IPS-20b (cell line): ENCODE measurements at regions not wholly inside any gene's neighbourhood (a gene's known extent, or its start where the extent isn't known, plus 50 kb on each side); places are given as distances from the start of the nearest gene placed in this dataset.

Experiments used
- H3K27ac ChIP-seq: one replicate; pipeline ENCODE4 v1.5.1; 2013; ENCODE audit warnings: low read length
- H3K27me3 ChIP-seq: 2 replicates; pipeline ENCODE4 v1.6.1; 2013; ENCODE audit warnings: mild to moderate bottlenecking, low read length, inconsistent platforms; ENCODE audit not compliant: insufficient read depth
- H3K36me3 ChIP-seq: 2 replicates; pipeline ENCODE4 v1.6.1; 2013; ENCODE audit warnings: low read depth, mild to moderate bottlenecking, inconsistent platforms, low read length, moderate library complexity; ENCODE audit not compliant: insufficient read depth
- H3K4me1 ChIP-seq: 2 replicates; pipeline ENCODE4 v1.6.1; 2013; ENCODE audit warnings: mild to moderate bottlenecking, control low read depth, inconsistent platforms, low read length, moderate library complexity; ENCODE audit not compliant: insufficient read depth
- H3K4me3 ChIP-seq: 2 replicates; pipeline ENCODE4 v1.5.1; 2013; ENCODE audit warnings: mild to moderate bottlenecking, low read length, inconsistent platforms
- H3K9ac ChIP-seq: 2 replicates; pipeline ENCODE4 v1.6.1; 2013; ENCODE audit warnings: low read depth, mild to moderate bottlenecking, inconsistent platforms, low read length, moderate library complexity
- H3K9me3 ChIP-seq: 2 replicates; pipeline ENCODE4 v1.6.1; 2013; ENCODE audit warnings: mild to moderate bottlenecking, low read depth, low read length, inconsistent platforms; ENCODE audit not compliant: insufficient read depth

DNA sequence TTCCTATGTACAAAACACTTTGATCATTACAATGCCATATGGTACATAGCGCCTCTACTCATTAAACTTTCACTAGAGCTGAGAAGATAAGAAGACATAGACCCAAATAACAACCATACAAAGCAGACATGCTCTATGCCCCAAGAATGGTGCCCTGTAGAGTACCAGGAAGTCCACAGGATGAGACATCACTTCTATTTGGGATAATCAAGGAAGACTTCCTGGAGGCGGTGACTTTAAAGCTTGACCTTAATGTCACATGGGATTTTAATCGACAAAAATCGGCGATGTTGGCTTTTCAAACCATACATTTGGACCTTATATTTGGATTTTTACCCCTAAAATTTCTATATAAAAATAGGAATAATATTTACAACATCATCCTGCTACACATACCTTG lies 224.3 kb upstream of the MAP3K1 start:
- H3K36me3 ChIP-seq, result no peaks in the 10 kb centered on the region
- H3K27ac ChIP-seq, result no peak overlapping the region
- H3K27me3 ChIP-seq, result no peaks in the 10 kb centered on the region
- H3K9ac ChIP-seq, result no peak overlapping the region
- no peak overlapping the region for H3K4me3 ChIP-seq
- H3K4me1 ChIP-seq, result no peaks in the 10 kb centered on the region
- no peaks in the 10 kb centered on the region for H3K9me3 ChIP-seq

DNA sequence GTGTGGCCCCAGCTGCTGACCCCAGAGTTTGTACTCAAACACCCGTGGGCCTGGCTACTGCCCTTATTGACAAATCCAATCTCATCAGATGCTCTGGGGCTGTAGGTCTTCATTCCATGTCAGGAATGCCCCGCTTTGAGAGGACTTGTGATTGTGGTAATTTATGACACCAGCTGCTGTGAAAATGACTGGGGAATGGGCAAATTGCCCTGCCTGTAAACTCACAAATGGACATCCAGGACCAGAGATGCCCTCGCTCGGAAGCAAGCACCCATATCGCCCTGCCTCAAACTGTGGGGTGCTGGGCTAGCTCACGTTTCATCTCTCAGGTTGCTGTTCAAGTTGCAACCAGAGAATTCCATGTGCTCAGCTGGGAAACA lies 225.9 kb upstream of the MAP3K1 start:
- no peak overlapping the region for H3K27ac ChIP-seq
- no peaks in the 10 kb centered on the region for H3K4me1 ChIP-seq
- H3K36me3 ChIP-seq, result no peaks in the 10 kb centered on the region
- no peak overlapping the region for H3K9ac ChIP-seq
- H3K27me3 ChIP-seq, result no peaks in the 10 kb centered on the region
- no peak overlapping the region for H3K4me3 ChIP-seq
- H3K9me3 ChIP-seq, result peaks cover under 1% of the 10 kb centered on the region; the same call in 1 of the 2 replicates

DNA sequence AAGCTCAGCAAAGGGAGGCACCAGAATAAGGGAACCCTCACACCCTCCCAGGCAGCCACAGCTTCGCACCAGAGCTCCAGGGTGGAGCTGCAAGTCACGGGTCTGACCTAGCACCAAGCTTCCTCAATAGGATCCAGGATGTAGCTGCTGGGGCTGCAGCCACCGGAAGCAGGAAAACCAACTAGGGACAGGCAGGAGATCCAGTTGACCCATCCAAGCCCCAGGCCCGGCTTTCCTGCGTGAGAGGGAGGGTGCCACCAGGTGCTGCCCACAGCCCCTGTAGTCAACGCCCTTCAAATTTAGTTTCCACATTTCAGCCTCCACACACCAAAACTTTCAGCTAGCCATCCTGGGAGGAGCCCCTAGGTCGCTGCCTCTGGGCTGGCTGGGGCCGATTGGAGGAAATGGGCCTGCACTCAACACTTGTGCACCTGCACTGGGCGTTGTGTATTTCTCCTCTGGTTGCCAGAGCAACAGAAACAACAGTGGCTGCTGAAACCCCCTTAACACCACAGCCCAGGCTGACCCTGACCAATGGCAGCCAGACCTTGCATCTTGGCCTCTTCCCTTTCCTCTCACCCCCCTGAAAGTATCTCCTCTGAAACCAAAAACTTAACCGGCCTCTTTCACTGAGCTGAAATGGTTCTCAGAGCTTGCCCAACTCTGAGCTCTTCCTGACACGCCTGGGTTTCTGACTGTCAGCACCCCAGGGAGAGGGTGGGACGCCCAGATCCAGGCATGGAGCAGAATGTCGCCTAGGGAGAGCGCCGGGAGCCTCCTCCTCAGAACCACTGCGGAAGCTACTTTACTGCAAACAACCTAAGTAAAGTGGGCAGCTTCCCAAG lies 226.5 kb upstream of the MAP3K1 start:
- Histone ChIP-seq H3K4me3 (no peak overlapping the region), H3K27me3 (no peaks in the 10 kb centered on the region), H3K27ac (no peak overlapping the region), H3K9ac (no peak overlapping the region), H3K9me3 (peaks cover 7% of the 10 kb centered on the region), H3K4me1 (no peaks in the 10 kb centered on the region), H3K36me3 (no peaks in the 10 kb centered on the region)

DNA sequence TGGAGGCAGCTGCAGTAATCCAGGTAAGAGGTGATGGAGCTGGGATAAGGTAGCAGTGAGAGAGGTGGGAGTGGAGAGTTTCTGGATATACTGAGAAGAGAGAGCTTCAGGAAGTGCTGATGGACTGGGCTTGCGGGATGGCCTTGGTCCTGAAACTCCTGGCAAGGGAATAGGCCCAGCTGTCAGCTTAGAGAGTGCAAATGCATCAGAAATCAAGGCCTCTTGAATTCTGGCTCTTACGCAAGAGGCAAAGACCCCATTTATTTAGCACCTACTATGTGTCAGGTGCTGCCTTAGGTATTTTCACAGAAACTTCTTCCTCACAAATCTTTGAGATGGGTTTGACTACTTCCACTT lies 227.2 kb upstream of the MAP3K1 start:
- no peak overlapping the region for H3K4me3 ChIP-seq
- H3K9me3 ChIP-seq, result peaks cover 9% of the 10 kb centered on the region
- H3K9ac ChIP-seq, result no peak overlapping the region
- no peaks in the 10 kb centered on the region for H3K4me1 ChIP-seq
- H3K27me3 ChIP-seq, result no peaks in the 10 kb centered on the region
- no peaks in the 10 kb centered on the region for H3K36me3 ChIP-seq
- H3K27ac ChIP-seq, result no peak overlapping the region

DNA sequence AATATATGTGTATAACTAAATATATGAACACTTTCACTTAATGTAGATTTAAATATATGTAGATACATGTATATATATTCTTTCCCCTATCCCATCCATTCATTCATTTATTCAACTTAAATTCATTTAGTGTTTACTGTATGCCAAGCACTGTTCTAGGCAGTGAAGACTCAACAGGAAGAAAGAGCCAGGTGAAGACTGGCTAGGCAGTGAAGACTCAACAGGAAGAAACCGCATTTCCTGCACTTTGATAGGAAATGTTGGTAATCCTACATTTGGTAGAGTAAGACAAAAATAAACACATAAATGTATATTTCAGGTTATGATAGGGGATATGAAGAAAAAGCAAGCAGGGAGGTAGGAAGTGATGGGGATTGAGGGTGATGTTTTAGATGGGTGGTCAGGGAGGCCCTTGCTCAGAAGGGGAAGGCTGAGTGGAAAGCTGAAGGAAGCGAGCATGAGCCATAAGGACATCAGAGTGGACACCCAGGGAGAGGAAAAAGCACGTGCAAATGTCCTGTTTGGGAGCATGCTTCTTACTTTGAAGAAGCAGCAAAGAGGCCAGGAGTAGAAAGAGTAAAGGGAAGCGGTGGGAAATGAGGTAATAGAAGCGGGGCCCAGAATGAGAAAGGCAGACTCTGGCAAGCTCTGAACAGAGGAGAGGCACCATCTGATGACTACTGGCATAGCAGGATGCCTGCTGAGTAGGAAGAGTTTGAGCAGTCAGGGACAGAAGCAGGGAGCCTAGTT lies 227.8 kb upstream of the MAP3K1 start:
- no peak overlapping the region for H3K4me3 ChIP-seq
- H3K9me3 ChIP-seq, result peaks cover 9% of the 10 kb centered on the region
- H3K36me3 ChIP-seq, result no peaks in the 10 kb centered on the region
- no peak overlapping the region for H3K9ac ChIP-seq
- no peak overlapping the region for H3K27ac ChIP-seq
- no peaks in the 10 kb centered on the region for H3K4me1 ChIP-seq
- no peaks in the 10 kb centered on the region for H3K27me3 ChIP-seq

DNA sequence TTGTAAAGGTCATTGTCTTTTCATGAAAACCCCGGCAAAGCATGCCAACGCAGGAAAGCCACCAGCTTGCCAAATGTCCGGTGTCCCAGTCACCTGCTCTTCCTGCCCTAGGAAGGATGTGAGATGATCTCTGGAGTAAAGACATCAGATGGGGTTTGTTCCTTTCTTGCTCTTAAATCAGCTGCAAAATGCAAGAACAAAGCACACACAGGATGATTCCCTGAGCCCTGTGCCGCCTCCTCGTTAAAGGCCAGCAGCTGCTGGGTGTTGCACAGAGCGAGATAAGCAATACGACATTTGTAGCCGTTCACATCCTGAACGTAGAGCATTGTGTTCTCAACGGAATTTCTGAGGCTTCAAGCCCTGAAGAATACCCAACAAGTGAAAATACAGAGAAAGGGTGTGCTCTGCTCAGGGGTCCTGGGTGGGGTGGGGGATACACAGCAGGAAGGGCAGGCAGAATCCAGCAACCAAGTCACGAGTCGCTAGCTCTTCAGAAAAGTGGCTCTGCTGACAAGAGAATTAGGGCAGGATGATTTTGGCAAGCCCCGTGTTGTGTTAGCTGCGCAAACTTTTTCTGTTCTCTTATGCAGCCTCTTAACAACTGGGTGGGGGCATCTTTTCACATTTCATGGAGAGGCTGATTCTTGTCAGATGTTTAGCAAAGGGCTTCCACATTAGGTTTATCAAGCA lies 229.2 kb upstream of the MAP3K1 start:
- Histone ChIP-seq H3K9ac (no peak overlapping the region), H3K4me1 (no peaks in the 10 kb centered on the region), H3K4me3 (no peak overlapping the region), H3K27me3 (no peaks in the 10 kb centered on the region), H3K9me3 (peaks cover 9% of the 10 kb centered on the region), H3K36me3 (no peaks in the 10 kb centered on the region), H3K27ac (no peak overlapping the region)

DNA sequence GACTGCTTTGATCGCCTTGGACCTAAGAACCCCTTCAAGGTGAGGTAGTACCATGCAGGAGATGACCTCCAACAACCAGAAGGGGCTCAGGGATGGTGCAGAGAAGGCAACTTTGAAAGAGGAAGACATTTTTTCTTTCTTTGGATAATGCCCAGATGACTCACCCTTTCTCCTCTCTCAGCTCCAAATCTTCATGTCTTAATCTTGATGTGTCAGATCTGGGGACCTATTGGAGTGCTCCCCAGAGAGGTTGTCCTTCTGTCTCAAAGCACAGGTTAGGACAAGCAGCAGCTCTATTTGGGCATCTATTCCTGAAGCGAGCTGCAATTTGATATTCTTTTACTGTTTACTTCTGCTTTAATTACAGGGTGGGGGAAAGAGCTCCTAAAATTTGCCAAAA lies 229.9 kb upstream of the MAP3K1 start:
- Histone ChIP-seq H3K9me3 (peaks cover 9% of the 10 kb centered on the region), H3K4me3 (no peak overlapping the region), H3K36me3 (no peaks in the 10 kb centered on the region), H3K4me1 (no peaks in the 10 kb centered on the region), H3K9ac (no peak overlapping the region), H3K27ac (no peak overlapping the region), H3K27me3 (no peaks in the 10 kb centered on the region)

DNA sequence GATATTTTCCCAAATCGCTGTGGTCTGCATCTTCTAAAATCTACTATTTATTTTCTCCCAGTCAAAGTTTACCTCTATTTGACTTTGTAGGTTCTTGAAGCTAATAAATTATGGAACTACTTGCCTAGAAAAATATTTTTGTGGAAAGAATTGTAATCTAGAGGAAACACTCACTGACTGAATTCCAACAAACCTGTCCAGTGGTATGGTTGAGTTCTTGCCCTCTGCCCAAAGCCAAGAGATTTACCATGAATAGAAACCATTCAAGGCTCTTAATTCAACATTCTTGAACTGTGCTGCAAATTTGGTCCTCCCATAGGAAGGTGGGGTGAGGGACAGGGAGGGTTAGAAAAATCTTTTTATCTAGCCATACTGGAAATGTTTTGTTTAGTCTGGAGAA lies 233.9 kb upstream of the MAP3K1 start:
- Histone ChIP-seq H3K27ac (no peak overlapping the region), H3K4me1 (no peaks in the 10 kb centered on the region), H3K36me3 (no peaks in the 10 kb centered on the region), H3K4me3 (no peak overlapping the region), H3K9ac (no peak overlapping the region), H3K27me3 (no peaks in the 10 kb centered on the region), H3K9me3 (peaks cover 9% of the 10 kb centered on the region)

DNA sequence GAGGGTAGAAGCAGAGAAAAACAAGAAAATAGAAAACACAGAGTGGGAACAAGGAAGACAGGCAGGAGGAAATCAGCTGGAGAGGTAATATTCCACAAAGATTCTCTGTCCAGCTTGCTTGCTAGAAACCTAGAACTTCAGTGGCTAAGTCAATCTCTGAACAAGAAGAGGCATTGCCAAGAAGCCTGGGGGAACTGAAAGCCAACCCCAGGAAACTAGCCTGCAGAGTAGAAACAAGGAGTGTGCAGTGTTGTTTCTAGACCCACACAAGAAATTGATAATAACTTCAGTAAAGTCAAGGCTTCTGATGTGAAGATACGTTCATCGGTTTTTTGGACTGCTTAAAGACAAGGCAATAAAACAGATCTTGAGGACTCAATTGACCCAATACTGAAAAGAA lies 234.5 kb upstream of the MAP3K1 start:
- H3K27me3 ChIP-seq, result no peaks in the 10 kb centered on the region
- no peak overlapping the region for H3K4me3 ChIP-seq

DNA sequence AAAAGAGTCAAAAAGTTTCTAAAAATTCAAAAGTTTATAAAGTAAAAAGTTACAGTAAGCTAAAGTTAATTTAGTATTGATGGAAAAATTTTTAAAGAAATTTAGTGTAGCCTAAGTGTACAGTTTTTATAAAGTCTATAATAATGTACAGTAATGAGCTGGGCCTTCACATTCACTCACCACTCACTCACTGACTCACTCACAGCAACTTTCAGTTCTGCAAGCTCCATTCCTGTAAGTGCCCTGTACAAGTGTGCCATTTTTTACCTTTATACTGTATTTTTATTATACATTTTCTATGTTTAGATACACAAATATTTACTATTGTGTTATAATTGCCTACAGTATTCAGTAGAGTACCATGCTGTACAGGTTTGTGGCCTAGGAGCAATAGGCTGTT lies 239.5 kb upstream of the MAP3K1 start:
- no peaks in the 10 kb centered on the region for H3K36me3 ChIP-seq
- no peaks in the 10 kb centered on the region for H3K4me1 ChIP-seq
- no peak overlapping the region for H3K4me3 ChIP-seq
- no peaks in the 10 kb centered on the region for H3K27me3 ChIP-seq
- peaks cover 7% of the 10 kb centered on the region; the same call in 1 of the 2 replicates for H3K9me3 ChIP-seq
- no peak overlapping the region for H3K27ac ChIP-seq
- H3K9ac ChIP-seq, result no peak overlapping the region

More for the DNA sequence above, 234.5 kb upstream of the MAP3K1 start:
- no peaks in the 10 kb centered on the region for H3K36me3 ChIP-seq
- H3K4me1 ChIP-seq, result no peaks in the 10 kb centered on the region
- H3K9ac ChIP-seq, result no peak overlapping the region
- no peak overlapping the region for H3K27ac ChIP-seq
- peaks cover 9% of the 10 kb centered on the region for H3K9me3 ChIP-seq

DNA sequence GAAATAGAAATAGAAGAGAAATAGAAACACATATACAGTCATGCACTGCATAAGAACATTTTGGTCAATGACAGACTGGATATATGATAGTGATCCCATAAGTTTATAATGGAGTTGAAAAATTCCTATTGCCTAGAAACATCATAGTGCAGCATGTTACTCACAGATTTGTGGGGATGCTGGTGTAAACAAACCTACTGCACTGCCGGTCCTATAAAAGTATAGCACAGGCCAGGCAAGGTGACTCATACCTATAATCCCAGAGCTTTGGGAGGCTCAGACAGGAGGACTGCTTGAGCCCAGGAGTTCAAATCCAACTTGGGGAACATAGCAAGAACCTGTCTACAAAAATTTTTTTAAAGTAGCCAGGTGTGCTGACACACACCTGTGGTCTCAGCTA lies 240.6 kb upstream of the MAP3K1 start:
- H3K4me3 ChIP-seq, result no peak overlapping the region
- no peak overlapping the region for H3K27ac ChIP-seq
- H3K36me3 ChIP-seq, result no peaks in the 10 kb centered on the region
- no peaks in the 10 kb centered on the region for H3K27me3 ChIP-seq
- no peak overlapping the region for H3K9ac ChIP-seq
- H3K4me1 ChIP-seq, result no peaks in the 10 kb centered on the region
- H3K9me3 ChIP-seq, result peaks cover 7% of the 10 kb centered on the region; the same call in 1 of the 2 replicates
